ENCODE measurements at regions not wholly inside any gene's neighbourhood (a gene's known extent, or its start where the extent isn't known, plus 50 kb on each side); places are given as distances from the start of the nearest gene placed in this dataset.
"Not testable (repeated sequence)": the region's sequence is repeated elsewhere in the genome, so short reads cannot be mapped to it uniquely, and the experiment has no call there.

DNA sequence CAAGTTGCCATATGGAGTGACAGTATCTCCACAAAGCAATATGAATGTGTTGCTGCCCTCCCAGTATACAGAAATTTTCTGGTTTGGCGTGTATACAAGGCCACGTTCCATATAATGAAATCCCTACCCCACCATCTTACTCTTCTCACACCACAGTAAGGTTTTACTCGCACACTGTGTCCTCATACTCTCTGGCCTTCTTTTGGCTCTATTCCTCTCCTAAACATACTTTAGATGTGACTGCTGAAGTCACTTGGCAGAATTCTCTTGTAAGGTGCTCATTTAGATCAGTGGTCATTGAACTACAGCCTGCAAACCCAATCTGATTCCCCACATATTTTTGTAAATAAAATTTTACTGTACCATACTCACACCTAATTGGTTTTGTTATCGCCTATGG, 123.2 kb downstream of the RFPL4B start:
- no peaks in the 10 kb centered on the region for H3K36me3 Mint-ChIP-seq (ENCODE audit: low read depth)
- no peaks in the 10 kb centered on the region for H3K9me3 Mint-ChIP-seq
- no peak overlapping the region for H3K4me3 Mint-ChIP-seq
- ChIA-PET POLR2A (no interaction called here), CTCF (no interaction called here)
- no peaks in the 10 kb centered on the region for H3K4me1 Mint-ChIP-seq
- no peaks in the 10 kb centered on the region for H3K27me3 Mint-ChIP-seq
- no peak for DNase-seq
- no peak overlapping the region for H3K27ac Mint-ChIP-seq

DNA sequence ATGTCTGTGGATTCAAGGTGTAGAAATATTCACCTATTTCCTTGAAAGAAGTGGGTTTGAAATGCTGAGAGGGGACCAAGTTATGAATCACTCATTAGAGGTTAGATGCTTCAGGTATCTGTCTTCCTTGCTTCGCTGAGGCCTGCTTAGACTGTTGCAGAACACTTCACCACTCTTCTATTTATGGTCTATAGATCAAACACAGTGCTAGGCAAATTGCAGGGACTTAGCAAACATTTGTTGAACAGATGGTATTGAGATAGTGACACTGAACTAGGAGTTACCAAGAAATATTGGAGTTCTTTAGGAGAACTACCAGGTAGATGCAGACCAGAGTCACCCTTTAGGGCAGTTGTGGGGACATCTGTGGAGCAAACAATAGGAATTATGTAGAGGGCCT, 123.8 kb downstream of the RFPL4B start:
- DNase-seq: no peak
- Mint-ChIP-seq H3K9me3 (no peaks in the 10 kb centered on the region), H3K4me3 (no peak overlapping the region), H3K4me1 (no peaks in the 10 kb centered on the region), H3K36me3 (ENCODE audit: low read depth) (no peaks in the 10 kb centered on the region), H3K27me3 (no peaks in the 10 kb centered on the region), H3K27ac (no peak overlapping the region)
- ChIA-PET POLR2A (no interaction called here), CTCF (no interaction called here)

DNA sequence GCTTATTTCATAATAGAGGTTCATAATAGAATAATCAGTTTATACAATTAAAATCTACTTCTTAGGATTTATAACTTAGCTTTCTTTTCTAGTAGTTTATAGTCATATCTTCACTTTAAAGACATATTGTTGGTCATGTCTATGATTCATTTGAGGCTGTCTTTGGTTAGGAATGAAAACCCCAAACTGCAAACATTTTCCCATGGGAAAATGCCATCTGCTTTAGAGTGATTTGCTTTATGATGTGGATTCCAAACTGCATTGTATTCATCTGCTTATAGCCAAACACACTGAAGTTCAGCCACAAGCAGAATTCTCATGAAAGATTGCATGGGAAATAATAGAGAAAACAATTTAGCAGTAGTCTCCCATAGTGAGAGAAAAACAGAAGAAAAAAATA, 128.0 kb downstream of the RFPL4B start:
- Mint-ChIP-seq H3K27ac (no peak overlapping the region), H3K27me3 (no peaks in the 10 kb centered on the region)

DNA sequence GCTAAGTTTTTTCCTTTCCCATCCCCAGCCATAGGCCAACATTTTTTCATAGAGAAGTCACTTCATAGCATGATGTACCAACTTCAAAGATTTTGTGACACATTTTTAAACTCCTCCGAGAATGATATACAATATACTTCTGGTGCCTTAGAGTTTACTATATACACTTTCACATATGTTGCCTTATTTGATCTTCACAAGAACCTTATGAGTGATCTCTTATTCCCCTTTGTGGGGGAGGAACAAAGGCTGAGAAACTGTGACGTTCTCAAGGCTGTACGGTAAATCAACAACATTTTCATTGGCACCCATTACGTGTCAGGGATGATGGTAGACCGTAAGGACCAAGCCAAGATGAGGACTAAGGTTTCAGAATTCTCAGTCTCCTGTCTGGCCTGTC, 130.0 kb downstream of the RFPL4B start:
- Mint-ChIP-seq H3K27ac (no peak overlapping the region), H3K4me3 (no peak overlapping the region), H3K27me3 (no peaks in the 10 kb centered on the region), H3K9me3 (no peaks in the 10 kb centered on the region), H3K4me1 (no peaks in the 10 kb centered on the region), H3K36me3 (ENCODE audit: low read depth) (no peaks in the 10 kb centered on the region)
- ChIA-PET POLR2A (no interaction called here), CTCF (no interaction called here)
- no peak for DNase-seq

More for the DNA sequence above, 128.0 kb downstream of the RFPL4B start:
- H3K4me1 Mint-ChIP-seq: no peaks in the 10 kb centered on the region
- no peaks in the 10 kb centered on the region for H3K9me3 Mint-ChIP-seq
- ChIA-PET CTCF (no interaction called here), POLR2A (no interaction called here)
- DNase-seq: no peak
- no peak overlapping the region for H3K4me3 Mint-ChIP-seq
- no peaks in the 10 kb centered on the region for H3K36me3 Mint-ChIP-seq (ENCODE audit: low read depth)

DNA sequence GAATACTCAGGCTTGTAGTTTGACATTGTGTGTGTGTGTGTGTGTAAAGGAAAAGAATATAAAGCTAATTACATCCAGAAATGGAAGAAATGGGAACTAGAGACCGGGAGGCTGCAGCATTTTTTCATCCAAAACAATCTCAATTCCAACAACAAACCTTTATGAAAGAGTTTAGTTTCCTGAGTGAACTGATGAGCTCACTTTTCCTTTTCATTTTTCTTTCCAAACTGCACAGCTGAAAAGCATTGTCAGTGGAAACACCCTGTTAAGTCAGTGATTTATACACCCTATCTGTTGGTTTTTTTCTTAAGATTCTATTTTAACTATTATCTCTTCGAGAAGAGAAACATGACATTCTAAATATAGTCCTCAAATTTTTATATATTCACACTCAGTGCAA, 130.9 kb downstream of the RFPL4B start:
- ChIA-PET POLR2A (no interaction called here), CTCF (no interaction called here)

DNA sequence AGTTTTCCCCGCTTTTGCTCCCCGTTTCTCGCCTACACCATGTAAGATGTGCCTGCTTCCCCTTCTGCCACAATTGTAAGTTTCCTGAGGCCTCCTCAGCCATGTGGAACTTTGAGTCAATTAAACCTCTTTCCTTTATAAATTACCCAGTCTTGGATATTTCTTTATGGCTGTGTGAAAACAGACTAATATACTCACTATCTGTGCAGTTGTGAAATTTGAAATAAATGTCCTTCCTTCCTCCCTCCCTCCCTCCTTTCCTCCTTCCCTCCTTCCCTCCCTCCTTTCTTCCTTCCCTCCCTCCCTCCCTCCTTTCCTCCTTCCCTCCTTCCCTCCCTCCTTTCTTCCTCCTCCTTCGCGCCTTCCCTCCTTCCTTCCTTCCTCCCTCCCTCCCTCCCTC, 132.8 kb downstream of the RFPL4B start:
- H3K4me3 Mint-ChIP-seq; POLR2A ChIA-PET; CTCF ChIA-PET; H3K27ac Mint-ChIP-seq; H3K9me3 Mint-ChIP-seq; H3K27me3 Mint-ChIP-seq; DNase-seq; H3K36me3 Mint-ChIP-seq (ENCODE audit: low read depth); H3K4me1 Mint-ChIP-seq: not testable (repeated sequence)

More for the DNA sequence above, 130.9 kb downstream of the RFPL4B start:
- H3K27ac Mint-ChIP-seq: no peak overlapping the region
- H3K27me3 Mint-ChIP-seq: no peaks in the 10 kb centered on the region
- H3K36me3 Mint-ChIP-seq (ENCODE audit: low read depth): no peaks in the 10 kb centered on the region
- H3K4me1 Mint-ChIP-seq: no peaks in the 10 kb centered on the region
- no peak overlapping the region for H3K4me3 Mint-ChIP-seq
- no peaks in the 10 kb centered on the region for H3K9me3 Mint-ChIP-seq
- DNase-seq: no peak

DNA sequence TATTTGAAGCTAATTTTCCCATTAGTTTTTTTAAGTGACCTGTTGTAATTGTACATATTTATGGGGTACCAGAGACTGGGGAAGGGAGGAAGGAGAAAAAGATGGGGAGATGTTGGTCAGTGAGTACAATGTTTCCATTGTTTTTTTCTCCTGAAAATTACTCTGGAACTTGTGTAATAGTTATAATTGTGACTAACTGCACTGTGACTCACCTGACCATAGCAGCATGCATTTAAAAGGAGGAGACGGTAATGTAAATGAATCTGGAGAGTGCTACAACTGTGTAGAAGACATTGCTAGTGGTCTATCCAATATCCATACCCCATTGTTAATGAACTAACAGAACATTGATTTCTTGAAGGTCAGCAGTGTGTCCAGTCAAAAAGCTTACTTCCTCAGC, 133.4 kb downstream of the RFPL4B start:
- no peak for DNase-seq
- POLR2A ChIA-PET: no interaction called here
- CTCF ChIA-PET: no interaction called here
- H3K4me1 Mint-ChIP-seq: no peaks in the 10 kb centered on the region
- no peaks in the 10 kb centered on the region for H3K36me3 Mint-ChIP-seq (ENCODE audit: low read depth)
- H3K27ac Mint-ChIP-seq: no peak overlapping the region
- H3K4me3 Mint-ChIP-seq: no peak overlapping the region
- no peaks in the 10 kb centered on the region for H3K9me3 Mint-ChIP-seq
- H3K27me3 Mint-ChIP-seq: no peaks in the 10 kb centered on the region

DNA sequence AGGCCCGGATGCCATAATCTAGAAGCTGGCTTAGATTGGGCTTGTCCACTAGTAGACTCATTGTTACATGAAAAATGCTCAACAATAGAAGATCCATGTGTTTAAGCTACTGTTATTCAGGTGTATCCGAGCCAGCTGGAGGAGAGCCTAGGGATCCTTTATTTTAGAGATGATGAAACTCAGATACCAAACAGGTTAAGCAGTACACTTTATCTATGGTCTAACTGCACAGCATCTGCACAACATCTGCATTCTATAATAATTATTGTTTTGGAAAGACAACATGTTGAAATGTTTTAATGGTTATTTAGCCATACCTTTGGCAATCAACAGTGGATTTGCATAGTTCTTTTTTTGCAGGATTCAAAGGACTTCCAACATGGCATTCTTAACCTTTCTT, 134.1 kb downstream of the RFPL4B start:
- Mint-ChIP-seq H3K27me3 (no peaks in the 10 kb centered on the region), H3K4me1 (no peaks in the 10 kb centered on the region), H3K4me3 (no peak overlapping the region), H3K36me3 (ENCODE audit: low read depth) (no peaks in the 10 kb centered on the region), H3K27ac (no peak overlapping the region), H3K9me3 (no peaks in the 10 kb centered on the region)
- DNase-seq: no peak
- ChIA-PET CTCF (no interaction called here), POLR2A (no interaction called here)

DNA sequence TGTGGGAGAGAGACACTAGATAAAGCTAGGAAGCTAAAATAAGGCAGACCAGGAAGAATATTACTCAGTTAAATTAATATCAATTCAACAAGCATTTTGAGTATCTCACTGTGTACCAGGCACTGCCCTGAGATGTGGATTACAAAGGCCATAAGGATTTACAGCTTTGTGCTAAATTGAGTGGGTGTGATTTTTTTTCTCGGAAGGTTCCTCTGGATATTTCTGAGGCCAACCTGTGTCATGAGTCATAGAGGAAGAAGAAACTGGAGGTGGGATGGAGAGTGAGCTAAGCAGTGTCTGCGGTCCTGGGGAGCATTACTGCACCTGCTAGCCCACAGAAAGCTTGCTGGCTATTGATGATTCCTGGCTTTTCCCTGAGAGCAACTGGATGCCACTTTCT, 135.2 kb downstream of the RFPL4B start:
- no peak for DNase-seq
- Mint-ChIP-seq H3K27me3 (no peaks in the 10 kb centered on the region), H3K9me3 (no peaks in the 10 kb centered on the region), H3K4me3 (no peak overlapping the region), H3K4me1 (no peaks in the 10 kb centered on the region), H3K27ac (no peak overlapping the region), H3K36me3 (ENCODE audit: low read depth) (no peaks in the 10 kb centered on the region)
- CTCF ChIA-PET: no interaction called here
- POLR2A ChIA-PET: no interaction called here

DNA sequence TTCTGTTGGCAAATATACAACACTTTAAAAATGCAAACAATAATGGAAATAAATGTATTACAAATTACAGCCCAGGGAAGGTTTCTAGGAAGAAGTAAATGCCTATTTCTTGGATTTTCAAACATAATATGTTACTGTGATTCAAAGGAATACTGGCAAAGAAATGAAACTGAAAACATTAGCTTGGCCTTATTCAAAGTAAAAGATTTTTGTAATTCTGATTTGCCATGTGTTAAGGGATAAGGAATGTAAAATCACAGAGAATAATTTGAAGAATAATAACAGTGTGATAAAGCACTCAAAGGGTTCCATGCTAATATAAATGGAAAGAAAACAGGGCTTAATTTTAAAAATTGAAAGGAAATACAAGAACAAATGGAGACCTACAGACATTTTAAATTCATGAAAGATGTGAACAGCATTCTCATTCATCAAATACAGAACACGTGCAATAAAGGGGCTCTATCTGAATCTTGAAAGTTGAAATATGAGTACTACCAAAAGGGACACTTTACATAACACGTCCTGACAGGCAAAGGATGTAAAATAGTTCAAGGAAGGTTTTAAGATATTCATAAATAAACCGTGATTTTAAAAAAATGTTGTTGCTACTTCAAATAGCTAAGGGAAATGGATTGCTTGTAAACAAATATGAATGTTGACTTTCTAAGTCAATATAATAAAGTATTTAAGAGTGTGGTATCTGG, 138.1 kb downstream of the RFPL4B start:
- ChIA-PET CTCF (no interaction called here), POLR2A (no interaction called here)
- Mint-ChIP-seq H3K9me3 (no peaks in the 10 kb centered on the region), H3K4me1 (no peaks in the 10 kb centered on the region), H3K27me3 (no peaks in the 10 kb centered on the region), H3K36me3 (ENCODE audit: low read depth) (no peaks in the 10 kb centered on the region), H3K4me3 (no peak overlapping the region), H3K27ac (no peak overlapping the region)
- DNase-seq: no peak

DNA sequence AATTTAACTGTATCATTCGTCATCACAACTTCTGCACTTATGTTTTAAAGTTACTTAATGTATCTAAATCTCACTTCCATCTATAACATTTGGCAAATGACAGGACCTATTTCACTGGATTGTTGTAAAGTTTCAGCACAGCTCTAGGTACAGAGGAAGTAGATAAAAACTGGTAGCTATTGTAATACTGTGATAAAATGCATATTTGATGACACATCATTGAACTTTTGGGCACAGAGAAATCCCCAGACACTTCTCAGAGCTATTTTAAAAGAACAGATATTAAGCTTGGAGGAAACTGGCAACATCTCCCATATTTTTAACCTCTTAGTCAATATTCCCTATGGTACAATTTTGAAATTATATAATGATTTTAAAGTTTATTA, 138.7 kb downstream of the RFPL4B start:
- POLR2A ChIA-PET: no interaction called here
- CTCF ChIA-PET: no interaction called here
- no peaks in the 10 kb centered on the region for H3K27me3 Mint-ChIP-seq

DNA sequence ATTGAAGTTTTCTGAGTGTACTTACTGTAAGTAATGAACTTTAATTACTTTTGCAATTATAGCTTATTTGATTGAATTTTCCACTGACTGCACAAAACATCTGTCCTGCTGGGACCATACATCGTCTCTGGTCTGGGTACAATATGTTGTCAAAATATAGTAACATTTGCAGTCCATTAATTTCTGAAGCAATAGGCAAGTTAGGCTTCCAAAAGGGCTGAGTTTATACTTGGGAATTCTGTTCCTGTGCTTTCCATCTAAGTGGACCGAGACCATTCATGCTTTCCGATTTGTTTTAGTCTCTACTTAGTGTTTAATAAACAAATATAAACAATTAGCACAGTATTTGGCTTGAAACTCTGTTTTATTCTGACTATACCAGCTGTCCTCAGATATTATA, 139.3 kb downstream of the RFPL4B start:
- POLR2A ChIA-PET: no interaction called here
- Mint-ChIP-seq H3K4me1 (no peaks in the 10 kb centered on the region), H3K27me3 (no peaks in the 10 kb centered on the region), H3K9me3 (no peaks in the 10 kb centered on the region), H3K27ac (no peak overlapping the region), H3K4me3 (no peak overlapping the region), H3K36me3 (ENCODE audit: low read depth) (no peaks in the 10 kb centered on the region)
- CTCF ChIA-PET: no interaction called here
- DNase-seq: no peak

More for the DNA sequence above, 138.7 kb downstream of the RFPL4B start:
- no peak for DNase-seq
- Mint-ChIP-seq H3K27ac (no peak overlapping the region), H3K4me3 (no peak overlapping the region), H3K9me3 (no peaks in the 10 kb centered on the region), H3K36me3 (ENCODE audit: low read depth) (no peaks in the 10 kb centered on the region), H3K4me1 (no peaks in the 10 kb centered on the region)

DNA sequence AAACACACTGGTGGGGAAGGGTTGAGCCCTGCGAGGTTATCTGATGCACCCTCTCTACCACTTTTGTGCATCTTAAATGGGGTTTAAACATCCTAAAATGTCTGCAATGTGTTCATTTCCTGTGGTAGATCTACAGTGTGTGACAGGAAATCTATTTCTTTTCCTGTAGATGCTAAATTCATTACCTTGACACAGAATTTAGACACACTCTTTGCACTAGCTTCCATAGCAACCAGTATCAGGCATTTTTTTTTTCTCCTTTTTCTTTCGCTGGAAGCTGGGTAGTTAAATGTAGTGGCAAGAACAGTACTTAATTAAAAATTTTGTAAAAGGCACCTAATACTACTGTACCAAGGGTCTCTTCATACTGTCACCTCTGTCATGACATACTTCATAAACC, 141.1 kb downstream of the RFPL4B start:
- Mint-ChIP-seq H3K4me1 (no peaks in the 10 kb centered on the region), H3K27me3 (no peaks in the 10 kb centered on the region), H3K4me3 (no peak overlapping the region), H3K9me3 (no peaks in the 10 kb centered on the region), H3K27ac (no peak overlapping the region), H3K36me3 (ENCODE audit: low read depth) (no peaks in the 10 kb centered on the region)
- CTCF ChIA-PET: no interaction called here
- POLR2A ChIA-PET: no interaction called here
- no peak for DNase-seq

DNA sequence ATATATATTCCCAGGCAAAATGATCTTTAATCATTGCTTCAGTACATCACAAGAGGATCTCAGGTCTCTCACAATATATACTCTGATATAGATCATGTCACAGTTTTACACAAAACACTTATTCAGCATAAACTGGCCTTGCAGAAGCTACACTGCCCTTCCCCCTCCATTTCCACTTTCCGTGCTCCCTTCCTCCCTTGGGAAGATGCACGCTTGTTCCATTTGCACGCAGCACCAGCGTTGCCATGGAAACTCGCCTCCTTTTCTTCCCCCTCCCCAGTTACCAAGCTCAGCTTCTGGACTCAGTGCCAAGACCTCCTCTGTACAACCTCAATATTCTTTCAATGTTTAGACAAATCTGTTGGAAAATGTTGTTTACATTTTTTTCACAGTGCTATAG, 154.6 kb downstream of the RFPL4B start:
- ChIA-PET POLR2A (no interaction called here), CTCF (no interaction called here)
- Mint-ChIP-seq H3K4me3 (no peak overlapping the region), H3K27ac (no peak overlapping the region), H3K9me3 (no peaks in the 10 kb centered on the region), H3K4me1 (no peaks in the 10 kb centered on the region), H3K36me3 (ENCODE audit: low read depth) (no peaks in the 10 kb centered on the region), H3K27me3 (no peaks in the 10 kb centered on the region)
- DNase-seq: no peak

All from activated CD4-positive, alpha-beta memory T cell treated with anti-CD3 and anti-CD28 coated beads, Interleukin-2, amount 10 ng/mL, durations not matched to agents 7 days and 5 days (primary cell).